PC-3 (cell line): ENCODE measurements at regions not wholly inside any gene's neighbourhood (a gene's known extent, or its start where the extent isn't known, plus 50 kb on each side); places are given as distances from the start of the nearest gene placed in this dataset.
"Not testable (repeated sequence)": the region's sequence is repeated elsewhere in the genome, so short reads cannot be mapped to it uniquely, and the experiment has no call there.

Experiments
- EZH2 ChIP-seq: fragments of 300-600 bp; sonication (generic); IDR thresholded peaks from one replicate; pipeline ENCODE4 v1.6.1; 2017; ENCODE audit warnings: antibody characterized with exemption, mild to moderate bottlenecking, low read length; ENCODE audit not compliant: unreplicated experiment
- EZH2phosphoT487 ChIP-seq: fragments of 300-600 bp; sonication (generic); IDR thresholded peaks from 2 replicates; pipeline ENCODE4 v1.6.1; 2018; ENCODE audit warnings: mild to moderate bottlenecking, antibody characterized with exemption, low read length, borderline replicate concordance
- TF ChIP-seq, protein P1 (sequence below): fragments of 300-600 bp; sonication (generic); conservative IDR thresholded peaks from 2 replicates; pipeline ENCODE4 v1.5.1; 2017; ENCODE audit warnings: antibody characterized with exemption, low read depth, mild to moderate bottlenecking, low read length

DNA sequence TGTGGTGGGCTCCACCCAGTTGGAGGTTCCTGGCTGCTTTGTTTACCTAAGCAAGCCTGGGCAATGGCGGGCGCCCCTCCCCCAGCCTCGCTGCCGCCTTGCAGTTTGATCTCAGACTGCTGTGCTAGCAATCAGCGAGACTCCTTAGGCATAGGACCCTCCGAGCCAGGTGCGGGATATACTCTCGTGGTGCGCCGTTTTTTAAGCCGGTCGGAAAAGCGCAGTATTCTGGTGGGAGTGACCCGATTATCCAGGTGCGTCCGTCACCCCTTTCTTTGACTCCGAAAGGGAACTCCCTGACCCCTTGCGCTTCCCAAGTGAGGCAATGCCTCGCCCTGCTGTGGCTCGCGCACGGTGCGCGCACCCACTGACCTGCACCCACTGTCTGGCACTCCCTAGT, 1719.9 kb downstream of the BRINP3 start:
- TF ChIP-seq EZH2, EZH2phosphoT487: not testable (repeated sequence)
- TF ChIP-seq, protein P1, sequence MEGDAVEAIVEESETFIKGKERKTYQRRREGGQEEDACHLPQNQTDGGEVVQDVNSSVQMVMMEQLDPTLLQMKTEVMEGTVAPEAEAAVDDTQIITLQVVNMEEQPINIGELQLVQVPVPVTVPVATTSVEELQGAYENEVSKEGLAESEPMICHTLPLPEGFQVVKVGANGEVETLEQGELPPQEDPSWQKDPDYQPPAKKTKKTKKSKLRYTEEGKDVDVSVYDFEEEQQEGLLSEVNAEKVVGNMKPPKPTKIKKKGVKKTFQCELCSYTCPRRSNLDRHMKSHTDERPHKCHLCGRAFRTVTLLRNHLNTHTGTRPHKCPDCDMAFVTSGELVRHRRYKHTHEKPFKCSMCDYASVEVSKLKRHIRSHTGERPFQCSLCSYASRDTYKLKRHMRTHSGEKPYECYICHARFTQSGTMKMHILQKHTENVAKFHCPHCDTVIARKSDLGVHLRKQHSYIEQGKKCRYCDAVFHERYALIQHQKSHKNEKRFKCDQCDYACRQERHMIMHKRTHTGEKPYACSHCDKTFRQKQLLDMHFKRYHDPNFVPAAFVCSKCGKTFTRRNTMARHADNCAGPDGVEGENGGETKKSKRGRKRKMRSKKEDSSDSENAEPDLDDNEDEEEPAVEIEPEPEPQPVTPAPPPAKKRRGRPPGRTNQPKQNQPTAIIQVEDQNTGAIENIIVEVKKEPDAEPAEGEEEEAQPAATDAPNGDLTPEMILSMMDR, result not testable (repeated sequence)
